ENCODE measurements at regions not wholly inside any gene's neighbourhood (a gene's known extent, or its start where the extent isn't known, plus 50 kb on each side); places are given as distances from the start of the nearest gene placed in this dataset.

DNA sequence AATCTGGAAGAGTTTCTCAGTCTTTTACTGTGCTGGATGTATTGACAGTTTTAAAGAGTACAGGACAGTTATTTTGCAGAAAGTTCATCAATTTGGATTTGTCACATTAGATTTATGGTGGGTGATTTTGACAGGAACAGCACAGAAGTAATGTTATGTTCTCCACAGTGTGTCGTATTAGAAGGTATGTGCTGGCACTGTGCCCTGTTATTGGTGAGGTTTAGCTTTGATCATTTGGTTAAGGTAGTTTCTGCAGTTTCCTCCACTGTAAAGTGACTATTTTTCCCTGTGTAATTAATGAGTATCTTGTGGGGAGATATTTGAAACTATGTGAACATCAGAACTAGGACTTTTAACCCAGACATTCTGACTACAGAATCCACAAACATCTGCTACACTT, 308.5 kb upstream of the TBX3 start:
- TF ChIP-seq, protein P1, sequence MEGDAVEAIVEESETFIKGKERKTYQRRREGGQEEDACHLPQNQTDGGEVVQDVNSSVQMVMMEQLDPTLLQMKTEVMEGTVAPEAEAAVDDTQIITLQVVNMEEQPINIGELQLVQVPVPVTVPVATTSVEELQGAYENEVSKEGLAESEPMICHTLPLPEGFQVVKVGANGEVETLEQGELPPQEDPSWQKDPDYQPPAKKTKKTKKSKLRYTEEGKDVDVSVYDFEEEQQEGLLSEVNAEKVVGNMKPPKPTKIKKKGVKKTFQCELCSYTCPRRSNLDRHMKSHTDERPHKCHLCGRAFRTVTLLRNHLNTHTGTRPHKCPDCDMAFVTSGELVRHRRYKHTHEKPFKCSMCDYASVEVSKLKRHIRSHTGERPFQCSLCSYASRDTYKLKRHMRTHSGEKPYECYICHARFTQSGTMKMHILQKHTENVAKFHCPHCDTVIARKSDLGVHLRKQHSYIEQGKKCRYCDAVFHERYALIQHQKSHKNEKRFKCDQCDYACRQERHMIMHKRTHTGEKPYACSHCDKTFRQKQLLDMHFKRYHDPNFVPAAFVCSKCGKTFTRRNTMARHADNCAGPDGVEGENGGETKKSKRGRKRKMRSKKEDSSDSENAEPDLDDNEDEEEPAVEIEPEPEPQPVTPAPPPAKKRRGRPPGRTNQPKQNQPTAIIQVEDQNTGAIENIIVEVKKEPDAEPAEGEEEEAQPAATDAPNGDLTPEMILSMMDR (IDR thresholded peaks at IDR 0.05) = no peak
- peaks cover 8% of the 10 kb centered on the region for H3K36me3 Mint-ChIP-seq (ENCODE audit: low read depth)
- peaks cover 25% of the 10 kb centered on the region for H3K4me1 Mint-ChIP-seq (ENCODE audit: low read depth)
- H3K27me3 Mint-ChIP-seq (ENCODE audit: insufficient read depth) = no peaks in the 10 kb centered on the region
- no peak overlapping the region for H3K27ac Mint-ChIP-seq
- no peak for DNase-seq
- H3K4me3 Mint-ChIP-seq = no peak overlapping the region
- peaks cover 23% of the 10 kb centered on the region for H3K9me3 Mint-ChIP-seq

DNA sequence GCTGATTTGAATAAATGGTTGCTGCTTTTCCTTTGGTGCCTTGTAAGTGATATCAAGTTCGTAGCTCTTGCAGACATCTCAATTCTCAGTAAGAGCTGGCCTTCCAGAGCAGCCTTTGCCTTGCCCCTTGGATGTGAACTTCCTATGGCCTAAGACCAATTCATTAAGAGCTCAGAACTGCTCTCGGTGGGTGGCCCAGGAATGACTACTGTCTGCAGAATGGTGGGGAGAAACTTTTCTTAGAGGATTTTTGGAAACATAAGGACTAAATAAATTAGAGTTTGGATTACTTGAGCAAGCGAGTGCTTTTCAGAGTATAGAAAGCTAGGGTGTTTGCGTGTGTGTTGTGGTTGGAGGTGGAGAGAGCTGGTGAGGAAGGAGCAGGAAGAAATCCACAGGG, 306.4 kb upstream of the TBX3 start:
- H3K27ac Mint-ChIP-seq = no peak overlapping the region
- H3K27me3 Mint-ChIP-seq (ENCODE audit: insufficient read depth) = peaks cover 3% of the 10 kb centered on the region; the same call in 1 of the 2 replicates
- H3K9me3 Mint-ChIP-seq = peaks cover 4% of the 10 kb centered on the region; the same call in 1 of the 2 replicates
- H3K4me3 Mint-ChIP-seq = no peak overlapping the region
- H3K36me3 Mint-ChIP-seq (ENCODE audit: low read depth) = no peaks in the 10 kb centered on the region
- peaks cover 25% of the 10 kb centered on the region for H3K4me1 Mint-ChIP-seq (ENCODE audit: low read depth)
- TF ChIP-seq, protein P1 (IDR thresholded peaks at IDR 0.05) = no peak
- DNase-seq = no peak

DNA sequence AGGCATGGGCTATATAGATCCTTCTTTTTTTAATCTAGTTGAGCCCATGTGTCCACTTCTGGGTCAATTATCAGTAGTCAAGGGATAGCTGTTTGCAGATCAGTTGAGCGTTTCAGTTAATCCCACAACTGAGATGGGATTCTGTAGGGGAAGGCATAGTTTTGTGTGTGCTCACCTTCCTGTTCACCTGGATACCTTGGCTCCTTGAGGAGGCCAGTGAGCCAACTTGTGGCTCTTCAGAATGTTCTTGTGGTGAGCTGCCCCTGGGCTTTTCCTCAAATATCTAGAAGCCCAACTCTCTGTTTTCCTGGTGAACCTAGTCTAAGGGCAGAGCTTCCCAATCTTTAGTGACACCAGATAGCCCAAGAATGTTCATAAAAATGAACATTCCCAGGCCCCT, 302.9 kb upstream of the TBX3 start:
- H3K4me3 Mint-ChIP-seq = no peak overlapping the region
- peaks cover 3% of the 10 kb centered on the region; the same call in 1 of the 2 replicates for H3K27me3 Mint-ChIP-seq (ENCODE audit: insufficient read depth)
- 0 out of 2 replicates have a peak, but pooled peaks cover 3% of the 10 kb centered on the region for H3K36me3 Mint-ChIP-seq (ENCODE audit: low read depth)
- TF ChIP-seq, protein P1 (IDR thresholded peaks at IDR 0.05) = no peak
- DNase-seq = no peak
- H3K4me1 Mint-ChIP-seq (ENCODE audit: low read depth) = peaks cover 21% of the 10 kb centered on the region
- no peaks in the 10 kb centered on the region for H3K9me3 Mint-ChIP-seq
- no peak overlapping the region for H3K27ac Mint-ChIP-seq

DNA sequence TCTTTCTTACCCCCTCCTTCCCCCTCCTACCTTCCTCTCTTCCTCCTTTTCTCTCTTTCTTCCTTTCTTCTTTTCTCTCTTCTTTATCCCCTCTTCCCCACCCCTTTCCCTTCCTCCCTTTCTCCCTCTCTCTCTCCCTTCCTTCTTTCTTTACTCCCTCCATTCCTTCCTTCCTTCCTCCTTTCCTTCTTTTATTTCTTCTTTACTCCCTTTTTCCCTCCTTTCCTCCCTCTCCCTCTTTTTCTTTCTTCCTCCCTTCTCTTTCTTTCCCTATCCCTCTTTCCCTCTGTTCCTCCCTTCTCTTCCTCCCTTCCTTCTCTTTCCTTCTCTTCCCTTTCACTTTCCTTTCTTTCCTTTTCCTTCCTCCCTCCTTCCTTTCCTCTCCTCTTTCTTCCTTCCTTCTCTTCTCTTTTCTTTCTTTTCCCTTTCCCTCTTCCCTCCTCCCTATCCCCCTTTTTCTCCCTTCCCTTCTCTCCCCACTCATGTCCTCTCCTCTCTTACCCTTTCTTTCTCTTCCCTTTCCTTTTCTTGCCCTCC, 302.3 kb upstream of the TBX3 start:
- H3K9me3 Mint-ChIP-seq = no peaks in the 10 kb centered on the region
- H3K27ac Mint-ChIP-seq = no peak overlapping the region
- H3K27me3 Mint-ChIP-seq (ENCODE audit: insufficient read depth) = peaks cover 5% of the 10 kb centered on the region; the same call in 1 of the 2 replicates
- 0 out of 2 replicates have a peak, but pooled peaks cover 3% of the 10 kb centered on the region for H3K36me3 Mint-ChIP-seq (ENCODE audit: low read depth)
- TF ChIP-seq, protein P1 (IDR thresholded peaks at IDR 0.05) = no peak
- DNase-seq = no peak
- H3K4me3 Mint-ChIP-seq = no peak overlapping the region
- H3K4me1 Mint-ChIP-seq (ENCODE audit: low read depth) = peaks cover 22% of the 10 kb centered on the region

DNA sequence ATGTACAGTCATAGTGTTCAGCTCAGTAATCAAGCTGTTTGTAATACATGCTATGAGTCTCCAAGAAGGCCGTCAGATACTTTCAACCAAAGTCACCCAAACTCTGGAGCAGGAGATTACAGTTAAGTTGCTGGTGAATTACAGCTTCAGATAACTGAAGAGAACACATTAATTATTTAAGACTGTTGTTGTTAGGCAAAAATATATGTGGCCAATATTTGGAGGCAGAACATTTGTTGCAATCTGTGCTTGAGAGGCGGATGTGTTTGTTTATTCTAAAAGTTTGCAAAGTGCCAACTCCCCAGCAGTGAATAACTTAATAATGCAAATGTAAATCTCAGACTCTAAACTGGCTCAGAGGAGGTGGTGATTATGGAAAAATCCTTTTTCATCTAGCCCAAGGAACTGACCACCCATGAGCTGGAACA, 300.7 kb upstream of the TBX3 start:
- Mint-ChIP-seq H3K9me3 (no peaks in the 10 kb centered on the region), H3K4me1 (ENCODE audit: low read depth) (peaks cover 21% of the 10 kb centered on the region), H3K36me3 (ENCODE audit: low read depth) (0 out of 2 replicates have a peak, but pooled peaks cover 3% of the 10 kb centered on the region), H3K27me3 (ENCODE audit: insufficient read depth) (peaks cover 5% of the 10 kb centered on the region; the same call in 1 of the 2 replicates), H3K4me3 (no peak overlapping the region), H3K27ac (no peak overlapping the region)
- no peak for DNase-seq
- TF ChIP-seq, protein P1 (IDR thresholded peaks at IDR 0.05) = no peak
